ENCODE measurements at regions not wholly inside any gene's neighbourhood (a gene's known extent, or its start where the extent isn't known, plus 50 kb on each side); places are given as distances from the start of the nearest gene placed in this dataset.

GRCh38 chr5:17690473-17690872, 56.2 kb downstream of the TAF11L14 start:
- in situ Hi-C loops (cut with MboI; ENCODE audit: low sequenced_read_pairs), result no loop called here

GRCh38 chr5:17691762-17692161, 57.5 kb downstream of the TAF11L14 start:
- in situ Hi-C loops (cut with MboI; ENCODE audit: low sequenced_read_pairs), result no loop called here

GRCh38 chr5:17694371-17694770, 60.1 kb downstream of the TAF11L14 start:
- in situ Hi-C loops (cut with MboI; ENCODE audit: low sequenced_read_pairs), result no loop called here

GRCh38 chr5:17694914-17695313, 60.7 kb downstream of the TAF11L14 start:
- in situ Hi-C loops (cut with MboI; ENCODE audit: low sequenced_read_pairs), result no loop called here

- in situ Hi-C loops (cut with MboI; ENCODE audit: low sequenced_read_pairs), result no loop called here
These were observed 62.4 kb downstream of the TAF11L14 start for GRCh38 chr5:17696627-17697026.

GRCh38 chr5:17697671-17698070, 63.4 kb downstream of the TAF11L14 start:
- in situ Hi-C loops (cut with MboI; ENCODE audit: low sequenced_read_pairs), result no loop called here

GRCh38 chr5:17709011-17709710, 74.9 kb downstream of the TAF11L14 start:
- in situ Hi-C loops (cut with MboI; ENCODE audit: low sequenced_read_pairs), result no loop called here

GRCh38 chr5:17713301-17713700, 79.0 kb downstream of the TAF11L14 start:
- in situ Hi-C loops (cut with MboI; ENCODE audit: low sequenced_read_pairs), result no loop called here

GRCh38 chr5:17714186-17714585, 79.9 kb downstream of the TAF11L14 start:
- in situ Hi-C loops (cut with MboI; ENCODE audit: low sequenced_read_pairs), result no loop called here

GRCh38 chr5:17719592-17719991, 85.3 kb downstream of the TAF11L14 start:
- in situ Hi-C loops (cut with MboI; ENCODE audit: low sequenced_read_pairs), result no loop called here

- in situ Hi-C loops (cut with MboI; ENCODE audit: low sequenced_read_pairs), result no loop called here
These were observed 85.8 kb downstream of the TAF11L14 start for GRCh38 chr5:17720071-17720470.

- in situ Hi-C loops (cut with MboI; ENCODE audit: low sequenced_read_pairs), result no loop called here
These were observed 89.6 kb downstream of the TAF11L14 start for GRCh38 chr5:17723876-17724275.

GRCh38 chr5:17727098-17727497, 92.8 kb downstream of the TAF11L14 start:
- in situ Hi-C loops (cut with MboI; ENCODE audit: low sequenced_read_pairs), result no loop called here

GRCh38 chr5:17730421-17730820, 96.2 kb downstream of the TAF11L14 start:
- in situ Hi-C loops (cut with MboI; ENCODE audit: low sequenced_read_pairs), result no loop called here

GRCh38 chr5:17732351-17732923, 98.2 kb downstream of the TAF11L14 start:
- in situ Hi-C loops (cut with MboI; ENCODE audit: low sequenced_read_pairs), result no loop called here

- in situ Hi-C loops (cut with MboI; ENCODE audit: low sequenced_read_pairs), result no loop called here
These were observed 99.8 kb downstream of the TAF11L14 start for GRCh38 chr5:17734011-17734410.

GRCh38 chr5:17735761-17736160, 101.5 kb downstream of the TAF11L14 start:
- in situ Hi-C loops (cut with MboI; ENCODE audit: low sequenced_read_pairs), result no loop called here

- in situ Hi-C loops (cut with MboI; ENCODE audit: low sequenced_read_pairs), result no loop called here
These were observed 102.8 kb downstream of the TAF11L14 start for GRCh38 chr5:17737092-17737491.

GRCh38 chr5:17738446-17738845, 104.2 kb downstream of the TAF11L14 start:
- in situ Hi-C loops (cut with MboI; ENCODE audit: low sequenced_read_pairs), result no loop called here

- in situ Hi-C loops (cut with MboI; ENCODE audit: low sequenced_read_pairs), result no loop called here
These were observed 109.5 kb downstream of the TAF11L14 start for GRCh38 chr5:17743580-17744435.

- in situ Hi-C loops (cut with MboI; ENCODE audit: low sequenced_read_pairs), result no loop called here
These were observed 113.9 kb downstream of the TAF11L14 start for GRCh38 chr5:17748201-17748600.

- in situ Hi-C loops (cut with MboI; ENCODE audit: low sequenced_read_pairs), result no loop called here
These were observed 114.7 kb downstream of the TAF11L14 start for GRCh38 chr5:17748941-17749340.
